ENCODE measurements at regions not wholly inside any gene's neighbourhood (a gene's known extent, or its start where the extent isn't known, plus 50 kb on each side); places are given as distances from the start of the nearest gene placed in this dataset.
"Not testable (repeated sequence)": the region's sequence is repeated elsewhere in the genome, so short reads cannot be mapped to it uniquely, and the experiment has no call there.

DNA sequence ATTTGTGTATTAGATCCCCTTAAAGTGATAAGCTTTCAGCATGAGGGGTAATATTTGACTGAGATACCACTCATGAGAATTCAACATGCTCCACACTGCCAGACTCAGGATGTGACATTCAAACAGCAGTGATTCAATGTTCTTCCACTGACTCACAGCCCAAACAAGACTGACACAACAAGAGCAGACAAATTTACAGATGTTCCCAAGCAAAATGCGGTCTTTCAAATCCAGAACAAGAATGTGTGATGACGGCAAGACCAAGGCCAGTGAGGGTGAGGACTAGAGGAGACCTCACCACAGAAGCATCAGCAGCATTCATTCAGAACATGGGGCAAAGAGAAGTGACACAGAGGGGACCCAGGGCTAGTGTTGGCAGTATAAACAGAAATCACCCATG lies 99.3 kb upstream of the GRIA3 start:
- DNase-seq (ENCODE audit: low read depth in 3 of 3): no peak

- DNase-seq (ENCODE audit: low read depth in 3 of 3): no peak
Observed at GRCh38 chrX:123085311-123085940, 98.7 kb upstream of the GRIA3 start.

DNA sequence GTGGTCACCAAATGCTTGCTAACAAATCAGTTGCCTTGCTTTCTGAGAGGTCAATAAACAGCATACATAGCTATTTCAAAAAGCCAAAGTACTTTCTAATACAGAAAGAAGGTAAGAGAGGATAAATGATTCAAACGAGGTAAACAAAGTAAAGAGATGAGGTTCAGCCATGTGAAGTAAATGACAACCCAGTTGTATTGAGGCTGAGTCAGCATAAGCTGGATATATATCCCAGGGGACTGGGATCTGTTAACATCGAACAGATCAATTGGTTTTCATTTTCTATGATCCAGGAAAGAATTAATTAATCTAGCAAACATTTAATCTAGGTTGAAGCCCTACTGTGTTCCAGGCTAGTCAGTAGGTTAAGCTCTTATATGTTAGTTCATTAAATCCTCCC lies 97.3 kb upstream of the GRIA3 start:
- DNase-seq (ENCODE audit: low read depth in 3 of 3): no peak

GRCh38 chrX:123087326-123087725 lies 96.8 kb upstream of the GRIA3 start:
- no peak for DNase-seq (ENCODE audit: low read depth in 3 of 3)

DNA sequence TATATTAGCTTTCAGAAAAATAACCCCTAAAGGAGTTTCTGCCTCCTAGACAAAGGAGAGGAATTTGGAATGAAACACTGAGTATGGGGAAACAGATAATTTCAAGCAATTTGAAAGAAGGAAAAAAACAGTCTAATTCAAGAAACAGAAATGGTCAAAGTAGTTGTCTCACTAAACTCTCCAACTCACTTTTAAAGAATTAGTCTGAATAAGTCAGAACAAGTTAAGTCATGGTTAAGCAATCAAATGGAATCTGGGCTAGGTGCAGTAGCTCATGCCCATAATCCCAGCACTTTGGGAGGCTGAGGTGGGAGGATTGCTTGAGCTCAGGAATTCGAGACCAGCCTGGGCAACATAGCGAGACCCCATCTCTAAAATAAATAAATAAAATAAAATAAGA lies 95.7 kb upstream of the GRIA3 start:
- no peak for DNase-seq (ENCODE audit: low read depth in 3 of 3)

DNA sequence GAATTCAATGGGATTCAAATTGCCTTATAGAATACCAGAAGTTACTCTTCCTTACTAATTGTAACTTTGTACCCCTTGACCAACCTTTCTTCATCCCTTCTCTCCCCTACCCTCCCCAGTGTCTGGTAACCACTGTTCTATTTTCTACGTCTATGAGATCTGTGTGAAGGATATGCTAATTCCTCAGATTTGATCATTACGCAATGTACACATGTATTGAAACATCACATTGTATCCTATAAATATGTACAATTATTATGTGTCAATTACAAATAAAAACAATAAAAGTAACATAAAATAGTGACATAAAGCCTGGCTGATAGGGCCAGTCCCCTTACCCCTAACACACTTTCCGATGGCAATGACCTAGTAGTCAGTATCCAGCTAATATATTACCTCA lies 95.1 kb upstream of the GRIA3 start:
- DNase-seq (ENCODE audit: low read depth in 3 of 3): no peak

DNA sequence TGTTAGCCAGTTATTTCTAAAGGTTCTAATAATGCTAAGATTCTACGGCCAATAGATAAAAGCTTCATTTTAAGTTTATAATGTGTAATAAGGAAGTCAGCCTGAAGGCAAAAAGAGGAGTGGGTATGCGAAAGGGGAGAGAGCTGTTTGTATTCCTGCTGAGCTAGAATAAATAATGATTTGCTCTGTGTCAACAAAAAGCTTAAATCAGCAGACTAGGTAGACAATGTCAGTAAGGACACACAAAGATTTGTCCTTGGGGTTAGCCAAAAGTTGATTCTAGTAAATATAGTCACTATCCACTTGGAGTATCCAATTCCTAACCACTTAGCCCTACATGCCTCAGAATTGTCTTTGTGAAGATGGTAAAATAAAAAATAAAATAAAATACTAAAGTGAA lies 90.3 kb upstream of the GRIA3 start:
- no peak for DNase-seq (ENCODE audit: low read depth in 3 of 3)

GRCh38 chrX:123108513-123109427 lies 75.3 kb upstream of the GRIA3 start:
- no peak for DNase-seq (ENCODE audit: low read depth in 3 of 3)

GRCh38 chrX:123121241-123121640 lies 62.8 kb upstream of the GRIA3 start:
- DNase-seq (ENCODE audit: low read depth in 3 of 3): no peak

DNA sequence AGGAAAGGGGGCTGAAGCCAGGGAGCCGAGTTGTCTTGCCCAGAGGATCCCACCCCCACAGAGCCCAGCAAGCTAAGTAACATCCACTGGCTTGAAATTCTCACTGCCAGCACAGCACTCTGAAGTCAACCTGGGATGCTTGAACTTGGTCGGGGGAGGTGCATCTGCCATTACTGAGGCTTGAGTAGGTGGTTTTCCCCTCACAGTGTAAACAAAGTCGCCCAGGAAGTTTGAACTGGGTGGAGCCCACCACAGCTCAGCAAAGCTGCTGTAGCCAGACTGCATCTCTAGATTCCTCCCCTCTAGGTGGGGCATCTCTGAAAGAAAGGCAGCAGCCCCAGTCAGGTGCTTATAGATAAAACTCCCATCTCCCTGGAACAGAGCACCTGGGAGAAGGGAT lies 54.3 kb upstream of the GRIA3 start:
- not testable (repeated sequence) for DNase-seq (ENCODE audit: low read depth in 3 of 3)
